Fibroblast of mammary gland (primary cell): ENCODE measurements at regions not wholly inside any gene's neighbourhood (a gene's known extent, or its start where the extent isn't known, plus 50 kb on each side); places are given as distances from the start of the nearest gene placed in this dataset.

Experiments
- DNase-seq: peaks from one replicate; pipeline ENCODE4 v3.0.0-alpha.2; 2010; ENCODE audit warnings: low read depth
- H3K4me3 ChIP-seq: 2 replicates; pipeline ENCODE4 v1.5.1; 2011; ENCODE audit warnings: low read depth, mild to moderate bottlenecking, low read length, moderate library complexity; ENCODE audit not compliant: control insufficient read depth
- TF ChIP-seq, protein P1 (sequence below): conservative IDR thresholded peaks from 2 replicates; pipeline ENCODE4 v1.5.1; 2011; ENCODE audit warnings: low read depth, low read length, inconsistent platforms; ENCODE audit not compliant: control insufficient read depth, insufficient read depth

DNA sequence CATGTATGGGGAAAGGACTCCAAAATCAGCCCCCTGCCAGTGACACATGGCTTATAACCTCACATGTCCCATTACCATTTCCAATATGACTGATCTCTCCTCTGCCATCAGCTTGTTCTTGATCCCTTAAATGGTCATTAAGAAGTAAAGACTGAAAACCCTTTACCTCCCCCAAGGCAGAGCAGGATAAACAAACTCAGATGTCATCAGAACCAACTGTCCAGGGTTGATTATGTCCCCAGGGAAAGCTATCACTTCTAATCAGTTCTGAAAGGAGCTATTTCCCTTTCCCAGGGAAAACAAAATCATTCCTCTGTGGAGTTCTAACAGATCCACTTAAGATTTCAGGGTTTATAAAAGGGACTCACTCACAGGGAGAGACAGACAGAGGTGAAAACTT is 350.9 kb downstream of the SUCLA2 start:
- peak; percentile 23 for DNase-seq
- TF ChIP-seq, protein P1, sequence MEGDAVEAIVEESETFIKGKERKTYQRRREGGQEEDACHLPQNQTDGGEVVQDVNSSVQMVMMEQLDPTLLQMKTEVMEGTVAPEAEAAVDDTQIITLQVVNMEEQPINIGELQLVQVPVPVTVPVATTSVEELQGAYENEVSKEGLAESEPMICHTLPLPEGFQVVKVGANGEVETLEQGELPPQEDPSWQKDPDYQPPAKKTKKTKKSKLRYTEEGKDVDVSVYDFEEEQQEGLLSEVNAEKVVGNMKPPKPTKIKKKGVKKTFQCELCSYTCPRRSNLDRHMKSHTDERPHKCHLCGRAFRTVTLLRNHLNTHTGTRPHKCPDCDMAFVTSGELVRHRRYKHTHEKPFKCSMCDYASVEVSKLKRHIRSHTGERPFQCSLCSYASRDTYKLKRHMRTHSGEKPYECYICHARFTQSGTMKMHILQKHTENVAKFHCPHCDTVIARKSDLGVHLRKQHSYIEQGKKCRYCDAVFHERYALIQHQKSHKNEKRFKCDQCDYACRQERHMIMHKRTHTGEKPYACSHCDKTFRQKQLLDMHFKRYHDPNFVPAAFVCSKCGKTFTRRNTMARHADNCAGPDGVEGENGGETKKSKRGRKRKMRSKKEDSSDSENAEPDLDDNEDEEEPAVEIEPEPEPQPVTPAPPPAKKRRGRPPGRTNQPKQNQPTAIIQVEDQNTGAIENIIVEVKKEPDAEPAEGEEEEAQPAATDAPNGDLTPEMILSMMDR, result no peak
- H3K4me3 ChIP-seq, result no peak overlapping the region

DNA sequence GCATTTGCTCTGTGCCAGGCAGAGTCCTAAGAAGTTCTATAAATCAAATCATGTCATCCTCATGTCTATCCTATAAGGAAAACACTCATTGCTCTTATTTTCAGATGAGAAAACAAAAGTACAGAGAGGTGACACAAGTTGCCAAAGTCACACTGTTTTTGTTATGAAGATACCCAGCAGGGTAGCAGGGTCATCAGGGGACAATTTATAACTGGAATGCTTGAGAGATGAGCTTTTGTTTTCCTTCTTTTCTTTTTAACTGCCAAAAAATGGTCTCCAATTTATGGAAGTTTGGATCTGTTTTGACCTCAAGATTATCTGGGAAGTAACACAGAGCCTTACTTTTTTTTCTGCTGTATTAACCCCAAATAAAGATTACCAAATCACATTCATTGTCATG is 354.1 kb downstream of the SUCLA2 start:
- H3K4me3 ChIP-seq, result no peak overlapping the region
- TF ChIP-seq, protein P1, result no peak
- DNase-seq, result no peak

DNA sequence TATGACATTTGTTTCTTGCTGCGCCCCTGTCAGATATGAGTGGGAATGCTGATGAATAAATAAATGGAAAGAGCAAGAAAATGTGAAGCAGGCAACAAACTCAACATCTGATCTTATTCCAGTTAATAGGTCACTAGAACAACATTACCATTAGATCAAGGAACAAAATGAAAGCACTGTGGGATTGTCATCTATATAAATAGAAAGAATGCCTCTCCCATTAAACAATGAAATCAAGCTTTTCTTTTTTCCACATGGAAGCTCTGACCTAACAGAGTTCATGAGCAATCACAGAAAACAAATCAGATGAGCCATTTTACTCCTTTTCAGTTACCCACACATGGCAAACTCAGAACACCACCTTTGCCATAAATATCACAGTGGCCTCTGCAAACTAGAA is 354.8 kb downstream of the SUCLA2 start:
- no peak overlapping the region for H3K4me3 ChIP-seq
- TF ChIP-seq, protein P1, result no peak
- DNase-seq, result peak; percentile 20

DNA sequence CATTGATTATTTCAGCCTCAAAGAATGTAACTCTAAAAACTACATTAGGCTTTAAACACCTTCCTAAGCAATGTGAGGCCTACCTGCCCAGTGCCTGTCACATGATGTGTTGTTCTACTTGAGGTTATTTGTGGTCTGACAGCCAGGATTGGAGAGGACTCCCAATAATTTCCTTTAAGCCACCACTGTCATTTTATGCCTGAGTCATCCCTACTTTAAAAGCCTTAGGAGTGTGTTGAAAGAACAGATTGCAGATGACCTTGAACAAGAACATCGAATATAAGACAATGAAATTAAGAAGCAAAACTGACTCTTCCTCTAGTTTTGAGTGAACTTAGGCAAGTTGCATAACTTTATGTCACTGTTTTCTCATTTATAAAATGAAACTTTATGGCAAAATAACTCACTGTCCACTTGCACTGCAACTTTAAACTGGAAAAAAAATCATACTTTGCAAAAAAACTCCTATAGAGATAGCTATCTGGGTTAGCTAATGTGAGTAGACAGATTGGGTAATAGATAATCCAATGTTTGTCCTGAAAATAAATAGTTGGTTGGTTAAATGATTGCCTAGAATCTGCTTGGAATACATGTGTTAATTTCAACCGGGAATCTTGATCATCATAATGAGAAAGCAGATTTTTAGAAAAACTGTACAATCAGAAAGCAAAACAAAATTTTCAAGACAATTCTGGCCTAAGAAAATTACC is 361.2 kb downstream of the SUCLA2 start:
- peak; percentile 35 for DNase-seq
- no peak overlapping the region for H3K4me3 ChIP-seq
- TF ChIP-seq, protein P1, result no peak

DNA sequence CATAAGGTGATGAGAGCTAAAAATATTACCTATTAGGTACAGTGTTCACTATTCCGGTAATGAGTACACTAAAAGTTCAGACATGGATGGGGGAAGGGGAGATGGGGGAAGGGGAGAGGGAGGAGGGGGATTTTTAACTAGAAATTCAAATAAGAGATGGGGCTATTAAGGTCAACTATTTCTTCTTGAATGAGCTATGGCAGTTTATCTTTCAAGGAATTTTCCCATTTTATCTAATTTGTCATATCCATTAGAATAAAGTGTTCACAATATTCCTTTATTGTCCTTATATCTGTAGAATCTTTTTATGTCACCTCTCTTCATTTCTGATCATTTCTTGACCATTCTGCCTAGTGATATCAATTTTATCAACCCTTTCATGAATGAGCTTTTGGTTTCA is 362.4 kb downstream of the SUCLA2 start:
- TF ChIP-seq, protein P1, result no peak
- H3K4me3 ChIP-seq, result no peak overlapping the region
- no peak for DNase-seq

- TF ChIP-seq, protein P1, result no peak
- H3K4me3 ChIP-seq, result no peak overlapping the region
- DNase-seq, result no peak
Observed at GRCh38 chr13:47632311-47632710, 368.8 kb downstream of the SUCLA2 start.
